ENCODE measurements at regions not wholly inside any gene's neighbourhood (a gene's known extent, or its start where the extent isn't known, plus 50 kb on each side); places are given as distances from the start of the nearest gene placed in this dataset.

DNA sequence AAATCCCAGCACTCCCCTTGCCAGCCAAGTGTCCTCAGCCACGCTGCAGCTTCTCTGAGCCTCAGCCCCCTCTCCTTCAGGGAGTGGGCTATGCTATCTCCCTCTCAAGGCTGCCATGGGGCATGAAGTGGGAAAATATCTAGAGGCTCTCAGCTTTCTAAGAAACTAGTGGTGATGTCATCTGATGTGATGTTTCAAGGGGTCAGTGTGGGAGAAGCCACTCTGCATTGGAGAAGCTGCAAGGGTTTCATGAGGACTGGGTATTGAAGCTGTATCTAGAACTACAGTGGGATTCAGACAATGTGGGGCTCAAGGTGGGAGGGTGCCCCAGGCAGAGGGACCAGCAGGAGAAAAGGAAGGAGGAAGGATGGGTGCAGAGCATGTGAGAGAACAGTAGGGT is 210.2 kb downstream of the TLE3 start:
- Histone ChIP-seq H2BK5ac (ENCODE audit: low read depth, low read length, poor library complexity, severe bottlenecking) (no peak overlapping the region), H3K9me1 (ENCODE audit: insufficient read depth, low read length) (no peaks in the 10 kb centered on the region), H3K4me2 (ENCODE audit: low read depth, low read length) (no peak overlapping the region), H2AK5ac (ENCODE audit: low read depth, low read length) (no peak overlapping the region), H2BK15ac (ENCODE audit: low read depth, low read length) (no peak overlapping the region), H3K4ac (ENCODE audit: low read depth, low read length) (no peak overlapping the region), H3K79me1 (ENCODE audit: low read depth in 1 of 2, low read length in 2 of 2) (no peaks in the 10 kb centered on the region), H4K20me1 (ENCODE audit: insufficient read depth, low read length) (no peaks in the 10 kb centered on the region), H3K14ac (replicated peaks; ENCODE audit: low read depth, low read length) (no peak overlapping the region), H3K27me3 (ENCODE audit: control insufficient read depth, insufficient read depth, low read length) (peaks cover 75% of the 10 kb centered on the region), H3K18ac (ENCODE audit: low read depth, low read length) (no peak overlapping the region), H3K9me3 (ENCODE audit: control insufficient read depth, insufficient read depth, low read length) (peaks cover 5% of the 10 kb centered on the region), H3K4me1 (ENCODE audit: control insufficient read depth, insufficient read depth, low read length) (no peaks in the 10 kb centered on the region), H3K36me3 (ENCODE audit: control insufficient read depth, insufficient read depth, low read length) (no peaks in the 10 kb centered on the region), H2AK9ac (replicated peaks; ENCODE audit: low read depth, low read length, poor library complexity) (no peak overlapping the region), H4K91ac (ENCODE audit: insufficient read depth, low read depth, low read length) (no peak overlapping the region), H2AFZ (replicated peaks; ENCODE audit: low read length, poor library complexity) (no peak overlapping the region), H3K27ac (ENCODE audit: insufficient read depth, low read length) (no peak overlapping the region), H3K9ac (ENCODE audit: low read depth, low read length) (no peak overlapping the region), H2BK20ac (ENCODE audit: low read depth, low read length) (no peak overlapping the region), H3K56ac (ENCODE audit: extremely low read depth, insufficient read depth, low read length) (no peak overlapping the region), H4K8ac (ENCODE audit: low read depth in 2 of 2, low read length in 2 of 2) (no peak overlapping the region), H4K5ac (ENCODE audit: low read depth, low read length) (no peak overlapping the region), H3K4me3 (ENCODE audit: insufficient read depth, low read depth, low read length) (no peak overlapping the region), H3K23ac (ENCODE audit: low read depth, low read length) (no peak overlapping the region), H2BK120ac (ENCODE audit: low read depth, low read length) (no peak overlapping the region)
- CTCF ChIA-PET, result no interaction called here
- intact Hi-C loops (cut with micrococcal nuclease), result no loop called here
- POLR2A ChIA-PET (ENCODE audit: unreplicated experiment), result no interaction called here
- TF ChIP-seq BHLHE40 (IDR thresholded peaks at IDR 0.05; ENCODE audit: low read depth, low read length) (no peak), MXI1 (IDR thresholded peaks at IDR 0.05; ENCODE audit: borderline replicate concordance, low read depth, low read length) (no peak), MAFK (IDR thresholded peaks at IDR 0.05; ENCODE audit: low read depth, low read length) (no peak), MAZ (IDR thresholded peaks at IDR 0.05; ENCODE audit: borderline replicate concordance, low read depth, low read length) (no peak)
- TF ChIP-seq, protein P1, sequence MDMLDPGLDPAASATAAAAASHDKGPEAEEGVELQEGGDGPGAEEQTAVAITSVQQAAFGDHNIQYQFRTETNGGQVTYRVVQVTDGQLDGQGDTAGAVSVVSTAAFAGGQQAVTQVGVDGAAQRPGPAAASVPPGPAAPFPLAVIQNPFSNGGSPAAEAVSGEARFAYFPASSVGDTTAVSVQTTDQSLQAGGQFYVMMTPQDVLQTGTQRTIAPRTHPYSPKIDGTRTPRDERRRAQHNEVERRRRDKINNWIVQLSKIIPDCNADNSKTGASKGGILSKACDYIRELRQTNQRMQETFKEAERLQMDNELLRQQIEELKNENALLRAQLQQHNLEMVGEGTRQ (IDR thresholded peaks at IDR 0.05; ENCODE audit: low read depth, low read length), result no peak
- ATAC-seq (ENCODE audit: low read depth), result no peak
- no CpG with 5 or more reads among the region's 1 CpG for WGBS, 2 experiments (ENCODE audit: extremely low coverage in 2 of 2, insufficient read length in 1 of 2)
- in situ Hi-C loops (cut with MboI; ENCODE audit: low sequenced_read_pairs), result no loop called here
- no peak for DNase-seq
- no TSS peak for BruUV-seq (replicated peaks)
- dilution Hi-C loops (cut with HindIII; ENCODE audit: low sequenced_read_pairs, unreplicated experiment), result no loop called here
